ENCODE measurements at regions not wholly inside any gene's neighbourhood (a gene's known extent, or its start where the extent isn't known, plus 50 kb on each side); places are given as distances from the start of the nearest gene placed in this dataset.

DNA sequence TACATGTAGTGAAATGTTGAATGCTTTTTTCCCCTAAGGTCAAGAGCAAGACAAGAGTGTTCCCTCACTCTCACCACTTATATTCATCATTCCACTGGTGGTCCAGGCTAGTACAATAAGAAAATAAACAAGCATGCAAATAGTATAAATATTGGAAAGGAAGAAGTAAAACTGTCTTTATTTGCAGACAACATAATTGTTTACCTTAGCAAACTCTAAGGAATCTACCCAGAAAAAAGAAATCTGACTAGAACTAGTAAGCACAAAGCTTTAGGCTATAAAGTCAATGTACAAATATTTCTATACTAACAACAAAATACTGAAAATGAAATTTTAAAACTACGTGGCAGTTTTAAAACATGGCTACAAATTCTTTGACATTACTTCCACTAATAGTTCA, 101.7 kb downstream of the CYB561 start:
- peak overlapping the region; percentile 16 for H3K27ac Mint-ChIP-seq (ENCODE audit: unreplicated experiment)

DNA sequence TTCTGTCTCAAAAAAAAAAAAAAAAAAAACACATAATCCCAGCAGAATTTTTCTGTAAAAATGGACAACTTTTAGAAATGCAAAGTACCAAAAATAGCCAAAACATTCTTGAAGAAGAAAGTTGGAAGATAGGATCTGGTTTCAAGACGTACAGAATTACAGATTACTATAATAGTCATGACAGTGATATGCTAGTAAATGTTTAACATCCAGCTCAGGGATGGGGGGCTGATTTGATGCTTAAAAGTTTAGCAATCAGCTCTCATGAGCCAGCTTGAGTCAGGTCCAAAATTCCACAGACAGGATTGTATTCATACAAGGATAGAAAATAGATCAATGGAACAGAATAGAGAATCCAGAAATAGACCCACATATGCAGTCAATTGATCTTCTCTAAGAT, 100.5 kb downstream of the CYB561 start:
- no peak for DNase-seq
- H3K36me3 Mint-ChIP-seq (ENCODE audit: unreplicated experiment) = no peaks in the 10 kb centered on the region
- no peak overlapping the region for H3K27ac Mint-ChIP-seq (ENCODE audit: unreplicated experiment)
- peaks cover 5% of the 10 kb centered on the region for H3K9me3 Mint-ChIP-seq (ENCODE audit: unreplicated experiment)
- peaks cover 4% of the 10 kb centered on the region for H3K4me1 Mint-ChIP-seq (ENCODE audit: low read depth, unreplicated experiment)
- TF ChIP-seq, protein P1, sequence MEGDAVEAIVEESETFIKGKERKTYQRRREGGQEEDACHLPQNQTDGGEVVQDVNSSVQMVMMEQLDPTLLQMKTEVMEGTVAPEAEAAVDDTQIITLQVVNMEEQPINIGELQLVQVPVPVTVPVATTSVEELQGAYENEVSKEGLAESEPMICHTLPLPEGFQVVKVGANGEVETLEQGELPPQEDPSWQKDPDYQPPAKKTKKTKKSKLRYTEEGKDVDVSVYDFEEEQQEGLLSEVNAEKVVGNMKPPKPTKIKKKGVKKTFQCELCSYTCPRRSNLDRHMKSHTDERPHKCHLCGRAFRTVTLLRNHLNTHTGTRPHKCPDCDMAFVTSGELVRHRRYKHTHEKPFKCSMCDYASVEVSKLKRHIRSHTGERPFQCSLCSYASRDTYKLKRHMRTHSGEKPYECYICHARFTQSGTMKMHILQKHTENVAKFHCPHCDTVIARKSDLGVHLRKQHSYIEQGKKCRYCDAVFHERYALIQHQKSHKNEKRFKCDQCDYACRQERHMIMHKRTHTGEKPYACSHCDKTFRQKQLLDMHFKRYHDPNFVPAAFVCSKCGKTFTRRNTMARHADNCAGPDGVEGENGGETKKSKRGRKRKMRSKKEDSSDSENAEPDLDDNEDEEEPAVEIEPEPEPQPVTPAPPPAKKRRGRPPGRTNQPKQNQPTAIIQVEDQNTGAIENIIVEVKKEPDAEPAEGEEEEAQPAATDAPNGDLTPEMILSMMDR (IDR thresholded peaks at IDR 0.05; ENCODE audit: partially characterized antibody, unreplicated experiment) = no peak
- H3K27me3 Mint-ChIP-seq (ENCODE audit: unreplicated experiment) = peaks cover 7% of the 10 kb centered on the region
- H3K4me3 Mint-ChIP-seq (ENCODE audit: unreplicated experiment) = no peak overlapping the region

More for the DNA sequence above, 101.7 kb downstream of the CYB561 start:
- DNase-seq = no peak
- Mint-ChIP-seq H3K9me3 (ENCODE audit: unreplicated experiment) (peaks cover 3% of the 10 kb centered on the region), H3K27me3 (ENCODE audit: unreplicated experiment) (peaks cover 7% of the 10 kb centered on the region), H3K4me1 (ENCODE audit: low read depth, unreplicated experiment) (no peaks in the 10 kb centered on the region), H3K36me3 (ENCODE audit: unreplicated experiment) (no peaks in the 10 kb centered on the region), H3K4me3 (ENCODE audit: unreplicated experiment) (no peak overlapping the region)
- TF ChIP-seq, protein P1 (IDR thresholded peaks at IDR 0.05; ENCODE audit: partially characterized antibody, unreplicated experiment) = no peak

DNA sequence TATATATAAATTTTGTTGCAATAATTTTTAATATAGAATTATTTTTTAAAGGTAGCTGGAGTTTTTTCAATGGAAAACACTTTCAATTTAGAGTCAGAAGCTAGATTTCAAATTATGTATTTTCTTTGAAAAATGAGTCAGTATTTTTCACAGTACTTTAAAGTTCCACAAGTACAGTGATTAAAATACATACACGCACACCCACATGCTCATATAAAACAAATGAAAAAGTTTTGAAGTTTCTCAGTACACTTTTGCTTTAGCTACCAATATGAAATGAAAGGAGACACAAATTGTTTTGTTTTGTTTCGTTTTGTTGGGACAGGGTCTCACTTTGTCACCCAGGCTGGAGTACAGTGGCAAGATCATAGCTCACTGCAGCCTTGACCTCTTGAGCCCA, 98.6 kb downstream of the CYB561 start:
- Mint-ChIP-seq H3K9me3 (ENCODE audit: unreplicated experiment) (peaks cover 5% of the 10 kb centered on the region), H3K4me3 (ENCODE audit: unreplicated experiment) (no peak overlapping the region), H3K36me3 (ENCODE audit: unreplicated experiment) (no peaks in the 10 kb centered on the region), H3K27ac (ENCODE audit: unreplicated experiment) (no peak overlapping the region), H3K4me1 (ENCODE audit: low read depth, unreplicated experiment) (peaks cover 5% of the 10 kb centered on the region), H3K27me3 (ENCODE audit: unreplicated experiment) (peaks cover 7% of the 10 kb centered on the region)
- DNase-seq = no peak
- TF ChIP-seq, protein P1 (IDR thresholded peaks at IDR 0.05; ENCODE audit: partially characterized antibody, unreplicated experiment) = no peak

DNA sequence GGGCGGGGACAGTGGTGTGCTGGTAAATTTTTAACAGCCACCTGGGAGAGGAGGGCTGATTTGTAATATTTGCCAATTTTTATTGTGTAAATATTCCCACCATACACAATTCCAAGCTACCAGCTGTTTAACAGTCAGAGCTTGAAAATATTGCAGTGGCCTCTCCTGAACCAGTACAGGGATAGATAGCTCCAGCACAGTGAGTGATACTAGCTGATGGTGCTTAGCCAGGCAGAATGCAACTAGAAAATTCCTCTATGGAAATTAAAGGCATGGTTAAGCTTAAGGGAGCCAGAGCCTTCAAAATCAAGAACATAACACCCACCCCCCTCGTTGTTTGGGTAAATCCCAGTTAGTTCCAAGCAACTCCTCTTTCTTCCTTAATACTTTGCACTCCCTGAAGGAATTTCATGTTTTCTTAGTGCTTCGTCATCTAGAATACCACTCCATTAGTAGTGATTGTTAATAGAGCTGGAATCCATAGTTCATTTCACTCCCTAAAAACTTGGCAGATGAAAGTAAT, 96.6 kb downstream of the CYB561 start:
- H3K27ac Mint-ChIP-seq (ENCODE audit: unreplicated experiment) = no peak overlapping the region
- H3K9me3 Mint-ChIP-seq (ENCODE audit: unreplicated experiment) = peaks cover 5% of the 10 kb centered on the region
- peaks cover 3% of the 10 kb centered on the region for H3K27me3 Mint-ChIP-seq (ENCODE audit: unreplicated experiment)
- H3K4me1 Mint-ChIP-seq (ENCODE audit: low read depth, unreplicated experiment) = peaks cover 5% of the 10 kb centered on the region
- DNase-seq = no peak
- TF ChIP-seq, protein P1 (IDR thresholded peaks at IDR 0.05; ENCODE audit: partially characterized antibody, unreplicated experiment) = no peak
- no peak overlapping the region for H3K4me3 Mint-ChIP-seq (ENCODE audit: unreplicated experiment)
- H3K36me3 Mint-ChIP-seq (ENCODE audit: unreplicated experiment) = no peaks in the 10 kb centered on the region

DNA sequence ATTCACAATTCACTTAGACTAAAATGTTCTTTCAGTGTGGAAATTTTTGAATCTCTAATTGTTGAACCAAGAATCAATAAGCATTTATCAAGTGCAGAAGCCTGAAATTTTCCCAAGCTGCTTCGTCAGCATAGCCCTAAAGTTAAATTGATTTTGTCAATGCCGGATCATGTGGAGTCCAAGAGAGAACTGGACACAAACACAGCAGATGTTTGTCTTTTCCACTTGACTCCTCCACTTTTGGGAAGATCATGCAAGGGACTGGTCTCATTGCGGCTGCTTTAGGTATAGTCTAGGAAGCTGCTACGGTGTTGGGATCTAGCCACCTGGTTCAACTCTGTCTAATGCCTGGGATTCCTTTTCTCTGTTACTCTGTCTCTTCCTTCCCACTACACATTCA, 95.7 kb downstream of the CYB561 start:
- Mint-ChIP-seq H3K27ac (ENCODE audit: unreplicated experiment) (no peak overlapping the region), H3K4me3 (ENCODE audit: unreplicated experiment) (no peak overlapping the region), H3K4me1 (ENCODE audit: low read depth, unreplicated experiment) (peaks cover 5% of the 10 kb centered on the region), H3K27me3 (ENCODE audit: unreplicated experiment) (peaks cover 3% of the 10 kb centered on the region), H3K36me3 (ENCODE audit: unreplicated experiment) (no peaks in the 10 kb centered on the region), H3K9me3 (ENCODE audit: unreplicated experiment) (peaks cover 5% of the 10 kb centered on the region)
- DNase-seq = no peak
- TF ChIP-seq, protein P1 (IDR thresholded peaks at IDR 0.05; ENCODE audit: partially characterized antibody, unreplicated experiment) = no peak

Data from glutamatergic neuron (in vitro differentiated cells).